Ovary (tissue), 7 donors: ENCODE measurements at regions not wholly inside any gene's neighbourhood (a gene's known extent, or its start where the extent isn't known, plus 50 kb on each side); places are given as distances from the start of the nearest gene placed in this dataset.
"Not testable (repeated sequence)": the region's sequence is repeated elsewhere in the genome, so short reads cannot be mapped to it uniquely, and the experiment has no call there.

Source experiments
- DNase-seq, 5 donors: peaks; one replicate each; pipeline ENCODE4 v3.0.0-alpha.2; 2019 to 2020
- H3K27ac ChIP-seq, 2 donors: fragments of 200-600 bp; one replicate each; pipeline versions ENCODE4 v1.5.1 to v1.8.0; 2019 to 2022
- H3K27me3 ChIP-seq: fragments of 200-600 bp; one replicate; pipeline ENCODE4 v1.8.0; 2022
- H3K36me3 ChIP-seq: fragments of 200-600 bp; sonication (generic); one replicate; pipeline ENCODE4 v1.5.1; 2019
- H3K4me1 ChIP-seq: one replicate; pipeline ENCODE4 v1.8.1; 2013; ENCODE audit warnings: mild to moderate bottlenecking, moderate library complexity; ENCODE audit not compliant: insufficient read depth
- H3K4me3 ChIP-seq: fragments of 200-600 bp; sonication (generic); one replicate; pipeline ENCODE4 v1.5.1; 2017
- H3K9me3 ChIP-seq, 2 donors: fragments of 200-600 bp in 1 of 2; sonication (generic) in 1 of 2; one replicate each; pipeline versions ENCODE4 v1.5.1 to v1.8.1; 2013 to 2019; ENCODE audit warnings: mild to moderate bottlenecking in 1 of 2, moderate library complexity in 1 of 2
- CTCF ChIP-seq, 3 donors: fragments of 450-650 bp in 2 of 3; fragments of 200-600 bp in 1 of 3; IDR thresholded peaks; one replicate each; pipeline versions ENCODE4 v1.5.1 to v1.8.0; 2016 to 2022; ENCODE audit warnings: antibody characterized with exemption in 3 of 3, mild to moderate bottlenecking in 1 of 3
- EP300 ChIP-seq: sonication (generic); formaldehyde crosslinking; IDR thresholded peaks from one replicate; pipeline ENCODE4 v1.6.1; 2017; ENCODE audit warnings: antibody characterized with exemption
- POLR2A ChIP-seq: fragments of 450-650 bp; IDR thresholded peaks from one replicate; pipeline ENCODE4 v1.6.1; 2017; ENCODE audit warnings: antibody characterized with exemption, mild to moderate bottlenecking, moderate library complexity
- WGBS, 3 donors: extraction: QIAGEN DNeasy Blood & Tissue Kit in 1 of 3; methylation state at CpG; one replicate each; pipeline versions ENCODE4 v1.1.5 to v1.1.7; 2013 to 2017; 5-methylcytosine and 5-hydroxymethylcytosine counted together
- intact Hi-C, 4 donors: fragments of 100-400 bp; cut with DNase I; formaldehyde crosslinking; loops; one replicate each; pipeline versions ENCODE4 v1.11.0 to v1.15.1; 2022 to 2023
- donor health status: DM: no; HTN: no; CAD: no; lungs with moderate emphysema.
- donor health status: DM: no; HTN: no; CAD: no.
- donor health status: Bipolar disorder and iron deficiency.
- donor health status: DM: no; HTN: no; CAD: no.
- donor health status: DM: yes; HTN: yes; CAD: no.

GRCh38 chr7:35866186-35866585 is 65.3 kb downstream of the SEPTIN7 start:
- Histone ChIP-seq H3K4me1 (peaks cover 2% of the 10 kb centered on the region), H3K27ac (no peak overlapping the region), H3K4me3 (no peak overlapping the region), H3K36me3 (no peaks in the 10 kb centered on the region), H3K27me3 (no peaks in the 10 kb centered on the region), H3K9me3 (no peaks in the 10 kb centered on the region)
- DNase-seq = no peak
- intact Hi-C loops = no loop called here
- WGBS, 3 donors = 7 to 24% (median 10%) methylated on average over 1 of the region's 1 CpG
- no peak for TF ChIP-seq POLR2A
- TF ChIP-seq CTCF (IDR thresholded peaks at IDR 0.05) = no peak
- no peak for TF ChIP-seq EP300

GRCh38 chr7:35869117-35869516 is 68.3 kb downstream of the SEPTIN7 start:
- H3K4me1 ChIP-seq, H3K27me3 ChIP-seq, H3K27ac ChIP-seq, DNase-seq, H3K36me3 ChIP-seq, intact Hi-C loops, H3K4me3 ChIP-seq, H3K9me3 ChIP-seq: not testable (repeated sequence)
- 14 to 17% (median 14%) methylated on average over 1 of the region's 1 CpG for WGBS, 3 donors

DNA sequence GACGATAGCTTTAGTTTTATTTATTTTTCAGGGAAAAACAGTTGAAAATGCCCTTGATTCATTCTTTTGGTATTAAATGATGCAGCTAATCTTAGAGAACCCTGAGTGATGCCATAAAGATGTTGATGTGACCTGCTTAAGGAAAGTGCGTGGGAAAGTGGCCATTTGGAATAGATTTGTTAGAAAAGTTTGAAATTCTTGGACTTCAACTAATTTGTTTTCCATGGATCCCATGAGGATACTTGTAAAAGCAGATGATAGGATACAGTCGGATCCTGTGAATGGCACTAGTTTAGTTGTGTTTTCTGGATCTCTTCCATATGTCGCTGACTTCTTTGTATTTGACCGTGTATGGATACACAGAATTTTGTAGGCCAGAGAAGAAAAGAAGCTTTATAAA is 69.0 kb downstream of the SEPTIN7 start:
- H3K27ac ChIP-seq = no peak overlapping the region

DNA sequence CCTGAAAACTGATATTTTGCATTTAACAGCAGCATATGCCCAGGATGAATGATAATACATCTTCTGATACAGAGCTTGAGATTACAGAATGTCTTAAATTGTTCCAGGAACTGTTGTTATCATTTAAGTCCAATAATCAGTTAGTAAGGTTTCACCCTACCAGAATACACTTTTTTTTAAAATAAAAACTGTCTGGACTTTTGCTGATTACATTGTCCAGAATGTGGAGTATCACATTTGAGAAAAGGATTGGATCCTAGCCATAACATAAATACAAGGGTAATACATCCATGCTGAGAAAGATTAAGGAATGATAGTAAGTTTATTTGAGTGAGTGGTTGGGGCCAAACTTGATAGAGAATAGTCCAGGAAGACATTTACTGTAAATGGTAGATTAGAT is 71.0 kb downstream of the SEPTIN7 start:
- Histone ChIP-seq H3K27ac (no peak overlapping the region), H3K36me3 (no peaks in the 10 kb centered on the region), H3K4me3 (no peak overlapping the region), H3K27me3 (no peaks in the 10 kb centered on the region), H3K4me1 (peaks cover 2% of the 10 kb centered on the region), H3K9me3 (no peaks in the 10 kb centered on the region)
- intact Hi-C loops = no loop called here
- no peak for DNase-seq
- TF ChIP-seq EP300 (no peak), POLR2A (no peak), CTCF (IDR thresholded peaks at IDR 0.05) (no peak)

More for the DNA sequence above, 69.0 kb downstream of the SEPTIN7 start:
- Histone ChIP-seq H3K27me3 (no peaks in the 10 kb centered on the region), H3K4me3 (no peak overlapping the region), H3K9me3 (no peaks in the 10 kb centered on the region), H3K4me1 (peaks cover 4% of the 10 kb centered on the region), H3K36me3 (no peaks in the 10 kb centered on the region)
- DNase-seq = no peak
- intact Hi-C loops = no loop called here
- TF ChIP-seq CTCF (IDR thresholded peaks at IDR 0.05) (no peak), POLR2A (no peak), EP300 (no peak)
- WGBS, 3 donors = 53 to 65% (median 62%) methylated on average over 5 of the region's 5 CpGs

- Histone ChIP-seq H3K27ac (no peak overlapping the region), H3K4me3 (no peak overlapping the region), H3K9me3 (no peaks in the 10 kb centered on the region), H3K4me1 (peaks cover 2% of the 10 kb centered on the region), H3K27me3 (no peaks in the 10 kb centered on the region), H3K36me3 (no peaks in the 10 kb centered on the region)
- WGBS, 3 donors = 48 to 63% (median 53%) methylated on average over 1 of the region's 1 CpG
- DNase-seq = no peak
- intact Hi-C loops = no loop called here
- TF ChIP-seq EP300 (no peak), POLR2A (no peak), CTCF (IDR thresholded peaks at IDR 0.05) (no peak)
These were observed 74.0 kb downstream of the SEPTIN7 start for GRCh38 chr7:35874886-35875285.
